Activated naive CD8-positive, alpha-beta T cell treated with anti-CD3 and anti-CD28 coated beads for 36 hours (primary cell): ENCODE measurements at regions not wholly inside any gene's neighbourhood (a gene's known extent, or its start where the extent isn't known, plus 50 kb on each side); places are given as distances from the start of the nearest gene placed in this dataset.

Experiments used
- DNase-seq: peaks from one replicate; pipeline ENCODE4 v3.0.0; 2021
- H3K27ac Mint-ChIP-seq: one replicate; pipeline ENCODE4 v1.8.0; 2022; ENCODE audit warnings: mild to moderate bottlenecking, moderate library complexity, mixed read lengths
- H3K27me3 Mint-ChIP-seq: one replicate; pipeline ENCODE4 v1.8.0; 2022; ENCODE audit warnings: mild to moderate bottlenecking, mixed read lengths
- H3K36me3 Mint-ChIP-seq: one replicate; pipeline ENCODE4 v1.8.0; 2021; ENCODE audit warnings: mild to moderate bottlenecking, mixed read lengths
- H3K4me1 Mint-ChIP-seq: one replicate; pipeline ENCODE4 v1.8.0; 2021; ENCODE audit warnings: mixed read lengths
- H3K4me3 Mint-ChIP-seq: one replicate; pipeline ENCODE4 v1.8.0; 2022; ENCODE audit warnings: mild to moderate bottlenecking, moderate library complexity, mixed read lengths
- H3K9me3 Mint-ChIP-seq: one replicate; pipeline ENCODE4 v1.8.0; 2022; ENCODE audit warnings: mixed read lengths

GRCh38 chr21:27298465-27298864 is 331.6 kb upstream of the ADAMTS5 start:
- no peaks in the 10 kb centered on the region for H3K27me3 Mint-ChIP-seq
- H3K36me3 Mint-ChIP-seq = no peaks in the 10 kb centered on the region
- H3K27ac Mint-ChIP-seq = no peak overlapping the region
- H3K9me3 Mint-ChIP-seq = peaks cover 6% of the 10 kb centered on the region
- no peaks in the 10 kb centered on the region for H3K4me1 Mint-ChIP-seq
- H3K4me3 Mint-ChIP-seq = no peak overlapping the region
- no peak for DNase-seq

GRCh38 chr21:27293239-27293638 is 326.4 kb upstream of the ADAMTS5 start:
- no peaks in the 10 kb centered on the region for H3K27me3 Mint-ChIP-seq
- no peak overlapping the region for H3K4me3 Mint-ChIP-seq
- peaks cover 7% of the 10 kb centered on the region for H3K9me3 Mint-ChIP-seq
- H3K36me3 Mint-ChIP-seq = no peaks in the 10 kb centered on the region
- no peaks in the 10 kb centered on the region for H3K4me1 Mint-ChIP-seq
- DNase-seq = no peak
- no peak overlapping the region for H3K27ac Mint-ChIP-seq

GRCh38 chr21:27292783-27293182 is 325.9 kb upstream of the ADAMTS5 start:
- no peak overlapping the region for H3K27ac Mint-ChIP-seq
- no peaks in the 10 kb centered on the region for H3K4me1 Mint-ChIP-seq
- peaks cover 11% of the 10 kb centered on the region for H3K9me3 Mint-ChIP-seq
- no peak overlapping the region for H3K4me3 Mint-ChIP-seq
- no peak for DNase-seq
- no peaks in the 10 kb centered on the region for H3K27me3 Mint-ChIP-seq
- H3K36me3 Mint-ChIP-seq = no peaks in the 10 kb centered on the region

- H3K4me3 Mint-ChIP-seq = no peak overlapping the region
- DNase-seq = no peak
- no peak overlapping the region for H3K27ac Mint-ChIP-seq
- H3K4me1 Mint-ChIP-seq = no peaks in the 10 kb centered on the region
- H3K9me3 Mint-ChIP-seq = peaks cover 12% of the 10 kb centered on the region
- H3K36me3 Mint-ChIP-seq = no peaks in the 10 kb centered on the region
- H3K27me3 Mint-ChIP-seq = no peaks in the 10 kb centered on the region
Measured at GRCh38 chr21:27292229-27292628, 325.3 kb upstream of the ADAMTS5 start.

- Mint-ChIP-seq H3K4me1 (no peaks in the 10 kb centered on the region), H3K36me3 (no peaks in the 10 kb centered on the region), H3K4me3 (no peak overlapping the region), H3K9me3 (peaks cover 11% of the 10 kb centered on the region), H3K27ac (no peak overlapping the region), H3K27me3 (no peaks in the 10 kb centered on the region)
- no peak for DNase-seq
Measured at GRCh38 chr21:27291006-27291405, 324.1 kb upstream of the ADAMTS5 start.

- H3K9me3 Mint-ChIP-seq = peaks cover 6% of the 10 kb centered on the region
- H3K4me1 Mint-ChIP-seq = no peaks in the 10 kb centered on the region
- no peak overlapping the region for H3K4me3 Mint-ChIP-seq
- H3K36me3 Mint-ChIP-seq = no peaks in the 10 kb centered on the region
- no peak for DNase-seq
- H3K27me3 Mint-ChIP-seq = no peaks in the 10 kb centered on the region
- no peak overlapping the region for H3K27ac Mint-ChIP-seq
Measured at GRCh38 chr21:27290028-27290427, 323.1 kb upstream of the ADAMTS5 start.

- no peak for DNase-seq
- no peaks in the 10 kb centered on the region for H3K4me1 Mint-ChIP-seq
- H3K4me3 Mint-ChIP-seq = no peak overlapping the region
- H3K9me3 Mint-ChIP-seq = peaks cover 6% of the 10 kb centered on the region
- no peaks in the 10 kb centered on the region for H3K36me3 Mint-ChIP-seq
- no peaks in the 10 kb centered on the region for H3K27me3 Mint-ChIP-seq
- no peak overlapping the region for H3K27ac Mint-ChIP-seq
Measured at GRCh38 chr21:27286760-27287159, 319.9 kb upstream of the ADAMTS5 start.

GRCh38 chr21:27277110-27277509 is 310.2 kb upstream of the ADAMTS5 start:
- H3K27ac Mint-ChIP-seq = no peak overlapping the region
- H3K4me3 Mint-ChIP-seq = no peak overlapping the region
- H3K27me3 Mint-ChIP-seq = no peaks in the 10 kb centered on the region
- DNase-seq = no peak
- H3K36me3 Mint-ChIP-seq = no peaks in the 10 kb centered on the region
- no peaks in the 10 kb centered on the region for H3K4me1 Mint-ChIP-seq
- H3K9me3 Mint-ChIP-seq = no peaks in the 10 kb centered on the region

GRCh38 chr21:27275294-27275927 is 308.5 kb upstream of the ADAMTS5 start:
- Mint-ChIP-seq H3K27me3 (no peaks in the 10 kb centered on the region), H3K27ac (no peak overlapping the region), H3K36me3 (no peaks in the 10 kb centered on the region), H3K4me1 (no peaks in the 10 kb centered on the region), H3K9me3 (no peaks in the 10 kb centered on the region), H3K4me3 (no peak overlapping the region)
- no peak for DNase-seq

- Mint-ChIP-seq H3K27me3 (no peaks in the 10 kb centered on the region), H3K4me3 (no peak overlapping the region), H3K9me3 (peaks cover 1% of the 10 kb centered on the region), H3K27ac (no peak overlapping the region), H3K36me3 (no peaks in the 10 kb centered on the region), H3K4me1 (no peaks in the 10 kb centered on the region)
- no peak for DNase-seq
Measured at GRCh38 chr21:27269644-27270043, 302.8 kb upstream of the ADAMTS5 start.

GRCh38 chr21:27268290-27268689 is 301.4 kb upstream of the ADAMTS5 start:
- Mint-ChIP-seq H3K4me1 (no peaks in the 10 kb centered on the region), H3K36me3 (no peaks in the 10 kb centered on the region), H3K27me3 (no peaks in the 10 kb centered on the region), H3K27ac (no peak overlapping the region), H3K4me3 (no peak overlapping the region), H3K9me3 (peaks cover 1% of the 10 kb centered on the region)
- no peak for DNase-seq

- peaks cover 1% of the 10 kb centered on the region for H3K9me3 Mint-ChIP-seq
- H3K4me3 Mint-ChIP-seq = no peak overlapping the region
- H3K27ac Mint-ChIP-seq = no peak overlapping the region
- DNase-seq = no peak
- H3K4me1 Mint-ChIP-seq = no peaks in the 10 kb centered on the region
- no peaks in the 10 kb centered on the region for H3K27me3 Mint-ChIP-seq
- no peaks in the 10 kb centered on the region for H3K36me3 Mint-ChIP-seq
Measured at GRCh38 chr21:27265949-27266348, 299.1 kb upstream of the ADAMTS5 start.

- H3K27ac Mint-ChIP-seq = no peak overlapping the region
- no peaks in the 10 kb centered on the region for H3K36me3 Mint-ChIP-seq
- H3K4me1 Mint-ChIP-seq = no peaks in the 10 kb centered on the region
- H3K9me3 Mint-ChIP-seq = peaks cover 1% of the 10 kb centered on the region
- DNase-seq = no peak
- H3K27me3 Mint-ChIP-seq = no peaks in the 10 kb centered on the region
- no peak overlapping the region for H3K4me3 Mint-ChIP-seq
Measured at GRCh38 chr21:27265492-27265891, 298.6 kb upstream of the ADAMTS5 start.

- H3K4me3 Mint-ChIP-seq = no peak overlapping the region
- no peak overlapping the region for H3K27ac Mint-ChIP-seq
- no peaks in the 10 kb centered on the region for H3K27me3 Mint-ChIP-seq
- DNase-seq = no peak
- no peaks in the 10 kb centered on the region for H3K9me3 Mint-ChIP-seq
- no peaks in the 10 kb centered on the region for H3K36me3 Mint-ChIP-seq
- H3K4me1 Mint-ChIP-seq = no peaks in the 10 kb centered on the region
Measured at GRCh38 chr21:27261676-27262075, 294.8 kb upstream of the ADAMTS5 start.

- no peaks in the 10 kb centered on the region for H3K9me3 Mint-ChIP-seq
- no peak overlapping the region for H3K4me3 Mint-ChIP-seq
- no peaks in the 10 kb centered on the region for H3K36me3 Mint-ChIP-seq
- no peak overlapping the region for H3K27ac Mint-ChIP-seq
- no peaks in the 10 kb centered on the region for H3K27me3 Mint-ChIP-seq
- H3K4me1 Mint-ChIP-seq = no peaks in the 10 kb centered on the region
- DNase-seq = no peak
Measured at GRCh38 chr21:27260728-27261127, 293.8 kb upstream of the ADAMTS5 start.

- no peaks in the 10 kb centered on the region for H3K9me3 Mint-ChIP-seq
- no peak overlapping the region for H3K27ac Mint-ChIP-seq
- no peaks in the 10 kb centered on the region for H3K4me1 Mint-ChIP-seq
- no peak overlapping the region for H3K4me3 Mint-ChIP-seq
- no peak for DNase-seq
- no peaks in the 10 kb centered on the region for H3K27me3 Mint-ChIP-seq
- no peaks in the 10 kb centered on the region for H3K36me3 Mint-ChIP-seq
Measured at GRCh38 chr21:27258742-27259448, 292.0 kb upstream of the ADAMTS5 start.
